CD4-positive, alpha-beta T cell (primary cell): ENCODE measurements at regions not wholly inside any gene's neighbourhood (a gene's known extent, or its start where the extent isn't known, plus 50 kb on each side); places are given as distances from the start of the nearest gene placed in this dataset.

ENCODE experiments used
- ATAC-seq: fragments of 200-7000 bp; cut with Tn5 transposase; one replicate; pipeline ENCODE4 v1.10.0; 2022; ENCODE audit warnings: mild to moderate bottlenecking; ENCODE audit not compliant: poor library complexity
- CTCF ChIA-PET: fragments of 350-600 bp; sonication (Branson Sonifier 250); formaldehyde crosslinking; loops from one replicate; lab custom pipeline; 2021; ENCODE audit warnings: antibody characterized with exemption, inconsistent platforms; lab: Charles Lee
- POLR2A ChIA-PET: fragments of 350-600 bp; sonication (Branson Sonifier 250); formaldehyde crosslinking; loops from one replicate; lab custom pipeline; 2021; ENCODE audit warnings: antibody characterized with exemption, inconsistent platforms; lab: Charles Lee
- DNase-seq, 14 experiments: peaks; one replicate each; pipeline ENCODE4 v3.0.0-alpha.2; 2013 to 2020; ENCODE audit warnings: mixed read lengths in 2 of 14
- H3K27ac ChIP-seq, 2 donors: one replicate each; pipeline versions ENCODE4 v1.5.1 to v1.7.0; 2013; ENCODE audit warnings: low read length in 2 of 2, low read depth in 1 of 2, mild to moderate bottlenecking in 1 of 2
- H3K27me3 ChIP-seq, 2 experiments: 1 replicate in 1 of 2; 2 replicates in 1 of 2; pipeline versions ENCODE4 v1.6.1 to v1.7.0; 2013; ENCODE audit warnings: low read length in 2 of 2, control low read depth in 1 of 2, mild to moderate bottlenecking in 1 of 2, moderate library complexity in 1 of 2; ENCODE audit not compliant: insufficient read depth in 2 of 2, control insufficient read depth in 1 of 2
- H3K36me3 ChIP-seq: one replicate; pipeline ENCODE4 v1.6.1; 2013; ENCODE audit warnings: low read length, control low read depth; ENCODE audit not compliant: insufficient read depth
- H3K4me1 ChIP-seq: one replicate; pipeline ENCODE4 v1.6.1; 2013; ENCODE audit warnings: low read length, control low read depth; ENCODE audit not compliant: insufficient read depth
- H3K4me3 ChIP-seq: one replicate; pipeline ENCODE4 v1.5.1; 2013; ENCODE audit warnings: mild to moderate bottlenecking, low read length, moderate library complexity
- H3K9me3 ChIP-seq, 2 experiments: 1 replicate in 1 of 2; 2 replicates in 1 of 2; pipeline versions ENCODE4 v1.6.1 to v1.7.0; 2013; ENCODE audit warnings: low read length in 2 of 2, mild to moderate bottlenecking in 2 of 2, control low read depth in 1 of 2, moderate library complexity in 1 of 2; ENCODE audit not compliant: control insufficient read depth in 1 of 2, insufficient read depth in 1 of 2
- H3K27ac Mint-ChIP-seq: one replicate; pipeline ENCODE4 v1.8.0; 2020; ENCODE audit warnings: mixed read lengths
- H3K27me3 Mint-ChIP-seq: one replicate; pipeline ENCODE4 v1.8.0; 2021; ENCODE audit warnings: mixed read lengths
- H3K36me3 Mint-ChIP-seq: one replicate; pipeline ENCODE4 v1.8.0; 2021; ENCODE audit warnings: low read depth, mixed read lengths
- H3K4me1 Mint-ChIP-seq: one replicate; pipeline ENCODE4 v1.8.0; 2021; ENCODE audit warnings: low read depth, mixed read lengths
- H3K4me3 Mint-ChIP-seq: one replicate; pipeline ENCODE4 v1.8.0; 2020; ENCODE audit warnings: mild to moderate bottlenecking, mixed read lengths
- H3K9me3 Mint-ChIP-seq: one replicate; pipeline ENCODE4 v1.8.0; 2020; ENCODE audit warnings: mixed read lengths
- intact Hi-C, 2 experiments: fragments of 100-400 bp; cut with DNase I in 1 of 2; cut with micrococcal nuclease in 1 of 2; formaldehyde crosslinking; loops; one replicate each; pipeline versions ENCODE4 v1.15.1 to v1.9.0; 2023 to 2025; cut with DNase I, micrococcal nuclease
- TF ChIP-seq, protein P1 (sequence below): fragments of 200-600 bp; IDR thresholded peaks from one replicate; pipeline ENCODE4 v1.8.0; 2022; ENCODE audit warnings: antibody characterized with exemption, mild to moderate bottlenecking

DNA sequence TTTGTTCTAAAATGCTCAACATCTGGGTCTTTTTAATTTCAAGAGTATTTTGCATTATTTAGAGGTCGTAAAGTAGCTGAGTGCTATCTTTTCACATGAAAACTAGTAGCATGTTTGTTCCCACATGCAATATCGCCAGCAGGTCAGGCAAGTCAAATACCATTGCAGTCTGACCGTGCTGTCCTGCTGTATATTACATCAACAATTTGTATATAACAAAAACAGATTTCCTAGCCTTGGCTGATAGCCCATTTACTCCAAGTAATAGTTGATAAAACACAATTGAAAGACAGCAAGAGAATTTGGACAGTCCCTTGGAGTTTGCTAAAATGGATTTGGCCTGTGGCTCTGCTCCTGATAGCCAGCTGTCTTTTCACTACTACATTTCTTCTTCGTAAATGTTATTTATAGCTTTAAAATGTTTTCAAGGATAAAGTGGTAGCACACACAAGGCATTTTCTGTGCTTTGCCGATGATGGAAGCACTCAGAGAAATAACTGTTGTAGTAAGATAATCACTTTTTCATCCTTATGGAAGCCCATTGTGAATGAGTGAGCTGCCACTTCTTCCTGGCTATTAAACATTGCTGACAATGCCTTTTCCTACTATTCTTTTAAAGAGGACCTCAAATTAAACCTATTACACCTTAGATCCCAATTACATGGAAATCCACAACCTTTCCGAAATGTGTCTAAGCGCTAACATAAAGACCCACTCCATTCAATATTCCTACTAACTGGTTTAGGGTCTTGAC, 992.1 kb downstream of the MAT2B start:
- Mint-ChIP-seq H3K27ac (no peak overlapping the region), H3K9me3 (peaks cover 1% of the 10 kb centered on the region), H3K4me1 (no peaks in the 10 kb centered on the region), H3K4me3 (no peak overlapping the region), H3K36me3 (no peaks in the 10 kb centered on the region), H3K27me3 (no peaks in the 10 kb centered on the region)
- TF ChIP-seq, protein P1, sequence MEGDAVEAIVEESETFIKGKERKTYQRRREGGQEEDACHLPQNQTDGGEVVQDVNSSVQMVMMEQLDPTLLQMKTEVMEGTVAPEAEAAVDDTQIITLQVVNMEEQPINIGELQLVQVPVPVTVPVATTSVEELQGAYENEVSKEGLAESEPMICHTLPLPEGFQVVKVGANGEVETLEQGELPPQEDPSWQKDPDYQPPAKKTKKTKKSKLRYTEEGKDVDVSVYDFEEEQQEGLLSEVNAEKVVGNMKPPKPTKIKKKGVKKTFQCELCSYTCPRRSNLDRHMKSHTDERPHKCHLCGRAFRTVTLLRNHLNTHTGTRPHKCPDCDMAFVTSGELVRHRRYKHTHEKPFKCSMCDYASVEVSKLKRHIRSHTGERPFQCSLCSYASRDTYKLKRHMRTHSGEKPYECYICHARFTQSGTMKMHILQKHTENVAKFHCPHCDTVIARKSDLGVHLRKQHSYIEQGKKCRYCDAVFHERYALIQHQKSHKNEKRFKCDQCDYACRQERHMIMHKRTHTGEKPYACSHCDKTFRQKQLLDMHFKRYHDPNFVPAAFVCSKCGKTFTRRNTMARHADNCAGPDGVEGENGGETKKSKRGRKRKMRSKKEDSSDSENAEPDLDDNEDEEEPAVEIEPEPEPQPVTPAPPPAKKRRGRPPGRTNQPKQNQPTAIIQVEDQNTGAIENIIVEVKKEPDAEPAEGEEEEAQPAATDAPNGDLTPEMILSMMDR = no peak
- H3K27me3 ChIP-seq = no peaks in the 10 kb centered on the region
- no peak overlapping the region for H3K4me3 ChIP-seq
- POLR2A ChIA-PET = no interaction called here
- CTCF ChIA-PET = no interaction called here
- no peaks in the 10 kb centered on the region for H3K4me1 ChIP-seq
- H3K27ac ChIP-seq = no peak overlapping the region
- no peaks in the 10 kb centered on the region for H3K36me3 ChIP-seq
- no peak for ATAC-seq
- DNase-seq = no peak
- no peaks in the 10 kb centered on the region for H3K9me3 ChIP-seq
- intact Hi-C loops = no loop called here

DNA sequence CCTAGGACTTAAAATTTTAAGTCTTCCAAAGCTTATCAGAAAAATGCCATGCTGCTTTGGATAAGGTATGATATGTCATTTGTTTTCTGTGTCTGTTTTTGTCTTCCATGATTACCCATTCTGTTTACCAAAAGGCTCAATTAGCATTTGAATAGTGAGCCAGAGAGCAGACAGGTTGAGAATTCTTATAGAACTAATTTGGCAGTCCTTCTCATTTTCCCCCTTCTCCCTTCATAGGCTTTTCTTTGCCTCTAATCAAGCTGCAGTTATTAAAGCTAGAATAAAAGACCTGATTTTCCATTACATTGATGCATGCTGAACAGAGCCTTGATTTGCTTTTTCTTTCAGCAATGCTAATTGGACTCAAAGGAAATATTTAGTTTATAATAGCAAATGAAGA, 993.0 kb downstream of the MAT2B start:
- Mint-ChIP-seq H3K9me3 (peaks cover 1% of the 10 kb centered on the region), H3K27me3 (no peaks in the 10 kb centered on the region), H3K4me1 (no peaks in the 10 kb centered on the region), H3K4me3 (no peak overlapping the region), H3K27ac (no peak overlapping the region), H3K36me3 (no peaks in the 10 kb centered on the region)
- TF ChIP-seq, protein P1 = no peak
- ChIA-PET POLR2A (no interaction called here), CTCF (no interaction called here)
- no peak overlapping the region for H3K4me3 ChIP-seq
- H3K9me3 ChIP-seq = no peaks in the 10 kb centered on the region
- H3K4me1 ChIP-seq = no peaks in the 10 kb centered on the region
- no peaks in the 10 kb centered on the region for H3K27me3 ChIP-seq
- ATAC-seq (no peak), DNase-seq (no peak)
- no peak overlapping the region for H3K27ac ChIP-seq
- intact Hi-C loops = no loop called here
- H3K36me3 ChIP-seq = no peaks in the 10 kb centered on the region

DNA sequence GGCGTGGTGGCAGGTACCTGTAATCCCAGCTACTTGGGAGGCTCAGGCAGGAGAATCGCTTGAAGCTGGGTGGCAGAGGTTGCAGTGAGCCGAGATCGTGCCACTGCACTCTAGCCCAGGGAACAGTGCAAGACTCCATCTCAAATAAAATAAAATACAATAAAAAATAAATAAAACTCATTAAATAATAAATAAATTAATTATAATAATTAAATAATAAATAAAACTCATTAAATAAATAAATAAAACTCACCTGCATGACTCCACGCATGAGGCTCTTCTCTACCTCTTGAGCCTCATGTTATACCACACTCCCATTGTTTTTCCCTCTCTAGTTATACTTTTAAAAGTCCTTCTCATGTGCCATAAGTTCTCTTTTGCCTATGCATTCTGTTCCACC, 995.4 kb downstream of the MAT2B start:
- no peak overlapping the region for H3K27ac ChIP-seq
- Mint-ChIP-seq H3K4me1 (no peaks in the 10 kb centered on the region), H3K4me3 (no peak overlapping the region), H3K27ac (no peak overlapping the region), H3K27me3 (no peaks in the 10 kb centered on the region), H3K36me3 (no peaks in the 10 kb centered on the region), H3K9me3 (no peaks in the 10 kb centered on the region)
- ATAC-seq (no peak), DNase-seq (no peak)
- H3K27me3 ChIP-seq = no peaks in the 10 kb centered on the region
- H3K4me1 ChIP-seq = no peaks in the 10 kb centered on the region
- POLR2A ChIA-PET = no interaction called here
- TF ChIP-seq, protein P1 = no peak
- no peaks in the 10 kb centered on the region for H3K9me3 ChIP-seq
- intact Hi-C loops = loop anchor here in 1 of 2 experiments (5.0 kb wide), 1 partner anchor 934 kb away; no protein-coding TSS in a partner anchor
- CTCF ChIA-PET = no interaction called here
- no peaks in the 10 kb centered on the region for H3K36me3 ChIP-seq
- H3K4me3 ChIP-seq = no peak overlapping the region
